Uterus (tissue), 3 donors: ENCODE measurements at regions not wholly inside any gene's neighbourhood (a gene's known extent, or its start where the extent isn't known, plus 50 kb on each side); places are given as distances from the start of the nearest gene placed in this dataset.

Source experiments
- DNase-seq, 2 donors: peaks; one replicate each; pipeline ENCODE4 v3.0.0-alpha.2; 2019 to 2020
- H3K27ac ChIP-seq, 2 donors: fragments of 200-600 bp; sonication (generic); 1 replicate in 1 of 2; 2 replicates in 1 of 2; pipeline ENCODE4 v1.5.1; 2016 to 2018
- H3K27me3 ChIP-seq, 2 donors: fragments of 200-600 bp; sonication (generic); one replicate each; pipeline ENCODE4 v1.5.1; 2018 to 2019; ENCODE audit warnings: control low read depth in 1 of 2
- H3K36me3 ChIP-seq, 2 donors: fragments of 200-600 bp; sonication (generic); one replicate each; pipeline ENCODE4 v1.5.1; 2019; ENCODE audit warnings: control low read depth in 1 of 2
- H3K4me1 ChIP-seq, 2 donors: fragments of 200-600 bp; sonication (generic); one replicate each; pipeline ENCODE4 v1.5.1; 2018 to 2019; ENCODE audit warnings: control low read depth in 1 of 2
- H3K4me3 ChIP-seq, 2 donors: fragments of 200-600 bp; sonication (generic); 1 replicate in 1 of 2; 2 replicates in 1 of 2; pipeline ENCODE4 v1.5.1; 2018 to 2019; ENCODE audit warnings: mild to moderate bottlenecking in 1 of 2
- H3K9me3 ChIP-seq, 2 donors: fragments of 200-600 bp; sonication (generic); one replicate each; pipeline ENCODE4 v1.5.1; 2019; ENCODE audit warnings: control low read depth in 1 of 2
- CTCF ChIP-seq, 4 experiments: fragments of 200-600 bp in 2 of 4; fragments of 450-650 bp in 2 of 4; sonication (generic) in 2 of 4; IDR thresholded peaks; one replicate each; pipeline ENCODE4 v1.5.1; 2016 to 2019; ENCODE audit warnings: antibody characterized with exemption in 4 of 4, mild to moderate bottlenecking in 2 of 4, moderate library complexity in 1 of 4
- POLR2A ChIP-seq, 2 donors: fragments of 450-650 bp; IDR thresholded peaks; one replicate each; pipeline ENCODE4 v1.6.1; 2016; ENCODE audit warnings: antibody characterized with exemption in 2 of 2, mild to moderate bottlenecking in 1 of 2, moderate library complexity in 1 of 2
- intact Hi-C: fragments of 100-400 bp; cut with DNase I; formaldehyde crosslinking; loops from one replicate; pipeline ENCODE4 v1.15.1; 2023; ENCODE audit warnings: low total_unique reads
- donor health status: DM: yes; HTN: yes; CAD: no.

GRCh38 chr6:81694855-81695254, 57.6 kb downstream of the TENT5A start:
- Histone ChIP-seq H3K27ac (no peak overlapping the region), H3K4me1 (peaks cover 0 to 7% of the 10 kb centered on the region in 2 donors), H3K4me3 (no peak overlapping the region), H3K9me3 (no peaks in the 10 kb centered on the region), H3K27me3 (no peaks in the 10 kb centered on the region), H3K36me3 (no peaks in the 10 kb centered on the region)
- intact Hi-C loops: no loop called here
- no peak for DNase-seq
- no peak for TF ChIP-seq POLR2A (IDR thresholded peaks at IDR 0.05)
- no peak for TF ChIP-seq CTCF (IDR thresholded peaks at IDR 0.05)

- H3K36me3 ChIP-seq: no peaks in the 10 kb centered on the region
- H3K9me3 ChIP-seq: no peaks in the 10 kb centered on the region
- no peaks in the 10 kb centered on the region for H3K27me3 ChIP-seq
- H3K4me3 ChIP-seq: no peak overlapping the region
- TF ChIP-seq CTCF (IDR thresholded peaks at IDR 0.05) (no peak), POLR2A (IDR thresholded peaks at IDR 0.05) (no peak)
- no peak overlapping the region for H3K27ac ChIP-seq
- intact Hi-C loops: no loop called here
- DNase-seq: no peak
- peaks cover 0 to 7% of the 10 kb centered on the region in 2 donors for H3K4me1 ChIP-seq
These were observed 58.3 kb downstream of the TENT5A start for GRCh38 chr6:81694207-81694606.

- no peak for DNase-seq
- H3K9me3 ChIP-seq: no peaks in the 10 kb centered on the region
- peaks cover 0 to 7% of the 10 kb centered on the region in 2 donors for H3K4me1 ChIP-seq
These were observed 59.2 kb downstream of the TENT5A start for GRCh38 chr6:81693266-81693665.

GRCh38 chr6:81690073-81690472, 62.4 kb downstream of the TENT5A start:
- no peak overlapping the region for H3K27ac ChIP-seq
- H3K4me1 ChIP-seq: peaks cover 0 to 4% of the 10 kb centered on the region in 2 donors
- TF ChIP-seq POLR2A (IDR thresholded peaks at IDR 0.05): no peak
- no peak for TF ChIP-seq CTCF (IDR thresholded peaks at IDR 0.05)
- H3K27me3 ChIP-seq: no peaks in the 10 kb centered on the region
- intact Hi-C loops: no loop called here
- H3K9me3 ChIP-seq: no peaks in the 10 kb centered on the region
- no peak overlapping the region for H3K4me3 ChIP-seq
- no peaks in the 10 kb centered on the region for H3K36me3 ChIP-seq
- no peak for DNase-seq

More at GRCh38 chr6:81693266-81693665, 59.2 kb downstream of the TENT5A start:
- no peaks in the 10 kb centered on the region for H3K36me3 ChIP-seq
- intact Hi-C loops: no loop called here
- H3K27me3 ChIP-seq: no peaks in the 10 kb centered on the region
- no peak overlapping the region for H3K27ac ChIP-seq
- no peak for TF ChIP-seq CTCF (IDR thresholded peaks at IDR 0.05)
- H3K4me3 ChIP-seq: no peak overlapping the region

GRCh38 chr6:81689580-81689979, 62.9 kb downstream of the TENT5A start:
- TF ChIP-seq POLR2A (IDR thresholded peaks at IDR 0.05) (no peak), CTCF (IDR thresholded peaks at IDR 0.05) (no peak)
- no peaks in the 10 kb centered on the region for H3K9me3 ChIP-seq
- H3K27me3 ChIP-seq: no peaks in the 10 kb centered on the region
- H3K27ac ChIP-seq: no peak overlapping the region
- intact Hi-C loops: no loop called here
- no peaks in the 10 kb centered on the region for H3K36me3 ChIP-seq
- DNase-seq: no peak
- no peaks in the 10 kb centered on the region for H3K4me1 ChIP-seq
- H3K4me3 ChIP-seq: no peak overlapping the region
